RWPE1 (cell line): ENCODE measurements at regions not wholly inside any gene's neighbourhood (a gene's known extent, or its start where the extent isn't known, plus 50 kb on each side); places are given as distances from the start of the nearest gene placed in this dataset.

Experiments used
- CTCF ChIA-PET: fragments of 350-600 bp; sonication (Branson Sonifier 250); formaldehyde crosslinking; extraction: SDS; loops from one replicate; lab custom pipeline; 2021; lab: Yijun Ruan, JAX
- POLR2A ChIA-PET: fragments of 400-600 bp; formaldehyde crosslinking; extraction: SDS; loops from one replicate; lab custom pipeline; 2020; ENCODE audit warnings: antibody characterized with exemption; ENCODE audit not compliant: low non-redundant PET; lab: Yijun Ruan, JAX
- DNase-seq: peaks from one replicate; pipeline ENCODE4 v3.0.0; 2012; ENCODE audit warnings: low spot score
- H3K27ac ChIP-seq: fragments of 450-650 bp; 2 replicates; pipeline ENCODE4 v1.5.1; 2017
- CTCF ChIP-seq: fragments of 450-650 bp; conservative IDR thresholded peaks from 2 replicates; pipeline ENCODE4 v1.5.1; 2017; ENCODE audit warnings: low read depth, mild to moderate bottlenecking

- H3K27ac ChIP-seq = no peak overlapping the region
- DNase-seq = no peak
- POLR2A ChIA-PET = no interaction called here
- CTCF ChIA-PET = no interaction called here
- TF ChIP-seq CTCF = no peak
These were observed 294.2 kb upstream of the SALL3 start for GRCh38 chr18:78685250-78685979.

- ChIA-PET CTCF (no interaction called here), POLR2A (no interaction called here)
- TF ChIP-seq CTCF = no peak
- no peak overlapping the region for H3K27ac ChIP-seq
- no peak for DNase-seq
These were observed 293.6 kb upstream of the SALL3 start for GRCh38 chr18:78685980-78686530.

GRCh38 chr18:78686976-78687685 lies 292.5 kb upstream of the SALL3 start:
- H3K27ac ChIP-seq = no peak overlapping the region
- ChIA-PET CTCF (no interaction called here), POLR2A (no interaction called here)
- TF ChIP-seq CTCF = no peak
- no peak for DNase-seq

- H3K27ac ChIP-seq = no peak overlapping the region
- no peak for TF ChIP-seq CTCF
- CTCF ChIA-PET = no interaction called here
- no peak for DNase-seq
- POLR2A ChIA-PET = no interaction called here
These were observed 291.9 kb upstream of the SALL3 start for GRCh38 chr18:78687736-78688135.

- no peak for DNase-seq
- CTCF ChIA-PET = no interaction called here
- H3K27ac ChIP-seq = no peak overlapping the region
- POLR2A ChIA-PET = no interaction called here
- TF ChIP-seq CTCF = no peak
These were observed 291.4 kb upstream of the SALL3 start for GRCh38 chr18:78688249-78688648.

GRCh38 chr18:78688916-78689315 lies 290.7 kb upstream of the SALL3 start:
- DNase-seq = no peak
- TF ChIP-seq CTCF = no peak
- CTCF ChIA-PET = no interaction called here
- POLR2A ChIA-PET = no interaction called here
- no peak overlapping the region for H3K27ac ChIP-seq
